K562 (cell line): ENCODE measurements at regions not wholly inside any gene's neighbourhood (a gene's known extent, or its start where the extent isn't known, plus 50 kb on each side); places are given as distances from the start of the nearest gene placed in this dataset.

Experiments used
- ATAC-seq: fragments of 200-7000 bp; cut with Tn5 transposase; 3 replicates; pipeline ENCODE4 v1.9.1; 2020; ENCODE audit warnings: moderate library complexity
- BruUV-seq: library from RNA; stranded (reverse); fragments of 400-500 nt; replicated peaks from 2 replicates; lab custom pipeline; 2021; lab: Mats Ljungman, UMichigan
- CTCF ChIA-PET: fragments of 300-600 bp; formaldehyde crosslinking; extraction: SDS; loops from one replicate; lab custom pipeline; 2021; ENCODE audit warnings: low intra/inter-chr PET ratio; lab: Yijun Ruan, JAX
- POLR2A ChIA-PET: fragments of 300-600, 350-650 bp; sonication (Branson Sonifier 250); formaldehyde crosslinking; extraction: SDS; loops from one replicate; lab custom pipeline; 2021; ENCODE audit warnings: antibody characterized with exemption, inconsistent platforms; lab: Yijun Ruan, JAX
- DNase-seq, 4 experiments: peaks; one replicate each; pipeline versions ENCODE4 v3.0.0 to v3.0.0-alpha.2; 2011 to 2018; ENCODE audit warnings: low spot score in 3 of 4, mixed read lengths in 3 of 4; ENCODE audit errors: extremely low read depth in 1 of 4
- FAIRE-seq: peaks from 2 replicates; lab custom pipeline; 2011; peaks lifted over from hg19 to GRCh38; lab: Jason Lieb, UNC
- H2AFZ ChIP-seq: 2 replicates; pipeline ENCODE4 v1.6.0; 2011; ENCODE audit warnings: low read depth, low read length, control low read depth, inconsistent platforms
- H3K27ac ChIP-seq: fragments of 200-600 bp; 3 replicates; pipeline ENCODE4 v1.8.0; 2011; ENCODE audit warnings: low read depth, mild to moderate bottlenecking, control low read depth, inconsistent platforms, low read length, moderate library complexity, mixed read lengths; ENCODE audit errors: extremely low read depth
- H3K27me3 ChIP-seq, 2 experiments: fragments of 300-600 bp in 1 of 2; 2 replicates in 1 of 2; 3 replicates in 1 of 2; pipeline versions ENCODE4 v1.6.0 to v1.8.0; 2011; ENCODE audit warnings: inconsistent platforms in 2 of 2, low read length in 2 of 2, mild to moderate bottlenecking in 1 of 2, mixed read lengths in 1 of 2, moderate library complexity in 1 of 2; ENCODE audit not compliant: control insufficient read depth in 2 of 2, insufficient read depth in 2 of 2
- H3K36me3 ChIP-seq: fragments of 300-600 bp; 3 replicates; pipeline ENCODE4 v1.8.0; 2011; ENCODE audit warnings: mild to moderate bottlenecking, low read length, inconsistent platforms; ENCODE audit not compliant: control insufficient read depth, insufficient read depth
- H3K4me1 ChIP-seq, 2 experiments: fragments of 200-600 bp in 1 of 2; replicated peaks in 1 of 2; 2 replicates in 1 of 2; 3 replicates in 1 of 2; pipeline versions ENCODE4 v1.5.1 to v1.8.0; 2011; ENCODE audit warnings: inconsistent platforms in 2 of 2, low read length in 2 of 2, mild to moderate bottlenecking in 1 of 2, mixed read lengths in 1 of 2, moderate library complexity in 1 of 2; ENCODE audit not compliant: control insufficient read depth in 2 of 2, insufficient read depth in 2 of 2
- H3K4me2 ChIP-seq: 2 replicates; pipeline ENCODE4 v1.6.1; 2011; ENCODE audit warnings: low read length, control low read depth, inconsistent platforms, mixed read lengths; ENCODE audit not compliant: insufficient read depth
- H3K4me3 ChIP-seq: fragments of 200-600 bp; sonication (generic), shearing (Covaris generic); 2 replicates; pipeline ENCODE4 v1.5.1; 2016; ENCODE audit warnings: control low read depth, inconsistent platforms
- H3K79me2 ChIP-seq: fragments of 200-600 bp; 3 replicates; pipeline ENCODE4 v1.8.0; 2011; ENCODE audit warnings: low read length, inconsistent platforms; ENCODE audit not compliant: control insufficient read depth, insufficient read depth
- H3K9ac ChIP-seq, 2 experiments: 2 replicates each; pipeline versions ENCODE4 v1.6.0 to v1.6.1; 2011; ENCODE audit warnings: low read depth in 2 of 2, low read length in 2 of 2, control low read depth in 1 of 2, inconsistent platforms in 1 of 2, mild to moderate bottlenecking in 1 of 2, mixed read lengths in 1 of 2; ENCODE audit not compliant: insufficient read depth in 1 of 2
- H3K9me1 ChIP-seq: one replicate; pipeline ENCODE4 v1.6.0; 2011; ENCODE audit warnings: inconsistent platforms, mild to moderate bottlenecking, low read length, moderate library complexity; ENCODE audit not compliant: control insufficient read depth, insufficient read depth
- H3K9me3 ChIP-seq: replicated peaks from 2 replicates; pipeline ENCODE4 v1.5.1; 2011; ENCODE audit warnings: low read depth, low read length, inconsistent platforms; ENCODE audit not compliant: control insufficient read depth, insufficient read depth
- H4K20me1 ChIP-seq: replicated peaks from 2 replicates; pipeline ENCODE4 v1.6.1; 2011; ENCODE audit warnings: low read length, inconsistent platforms, mixed read lengths; ENCODE audit not compliant: control insufficient read depth, insufficient read depth
- ZNF134 ChIP-seq: fragments of 250-450 bp; sonication (Bioruptor Pico); conservative IDR thresholded peaks from 2 replicates; pipeline ENCODE4 v1.4.0; 2020
- ZNF507 ChIP-seq: conservative IDR thresholded peaks from 2 replicates; pipeline ENCODE4 v1.6.1; 2017; ENCODE audit warnings: missing genetic modification characterization, missing compliant biosample characterization
- WGBS: fragments of 100-300 bp; shearing (Covaris generic); methylation state at CpG from one replicate; pipeline ENCODE4 v1.1.6; 2016; ENCODE audit warnings: low coverage, mixed read lengths; ENCODE audit not compliant: insufficient coverage; ENCODE audit errors: missing lambda C conversion rate; 5-methylcytosine and 5-hydroxymethylcytosine counted together
- in situ Hi-C: fragments of 300-500 bp; cut with MboI; formaldehyde crosslinking; loops from 4 replicates; pipeline ENCODE4 v1.15.0; 2018; ENCODE audit warnings: inconsistent platforms, mixed read lengths
- intact Hi-C: fragments of 100-400 bp; cut with micrococcal nuclease; formaldehyde crosslinking; loops from 2 replicates; pipeline ENCODE4 v1.14.2; 2022
- TF ChIP-seq, protein P1 (sequence below): fragments of 250-450 bp; sonication (Bioruptor Pico); IDR thresholded peaks from 2 replicates; pipeline ENCODE4 v1.5.1; 2021; ENCODE audit warnings: mild to moderate bottlenecking
- TF ChIP-seq, protein P2 (sequence below): IDR thresholded peaks from 3 replicates; pipeline ENCODE4 v1.6.1; 2011; ENCODE audit warnings: borderline replicate concordance, mild to moderate bottlenecking; ENCODE audit not compliant: insufficient read length, insufficient read depth

DNA sequence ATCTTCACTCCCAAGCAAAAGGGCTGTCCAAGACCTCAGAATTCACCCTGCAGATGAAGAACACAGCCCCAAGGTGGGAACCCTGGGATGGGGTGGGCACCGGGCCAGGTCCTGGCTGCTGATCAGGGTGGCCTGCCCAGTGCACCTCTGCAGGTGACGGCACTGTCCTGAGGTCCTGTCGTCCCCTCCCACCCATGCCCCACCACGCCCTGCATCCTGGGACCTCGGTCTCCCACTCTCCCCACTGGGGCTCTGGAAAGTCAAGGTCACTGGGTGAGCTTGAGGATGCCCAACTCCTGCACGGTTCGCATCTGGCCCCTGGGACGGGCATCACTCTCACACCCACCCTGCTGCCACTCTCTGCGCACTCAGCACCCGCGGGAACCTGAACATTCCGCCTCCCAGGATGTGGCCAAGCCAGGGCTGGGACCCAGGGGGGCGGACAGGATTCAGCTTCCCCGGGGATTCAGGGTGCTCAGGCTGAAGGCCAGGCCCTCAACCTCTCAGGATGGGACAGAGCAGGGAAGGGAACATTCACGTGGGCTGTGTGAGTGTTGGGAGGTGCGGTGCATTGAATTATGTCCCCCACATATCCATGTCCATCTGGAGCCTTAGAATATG lies 115.9 kb downstream of the CPZ start:
- Histone ChIP-seq H3K4me1 (peaks cover 0 to 3% of the 10 kb centered on the region in 2 experiments; a peak in 1 of 5 replicates), H2AFZ (no peak overlapping the region), H3K27ac (no peak overlapping the region), H3K9me3 (no peaks in the 10 kb centered on the region), H3K79me2 (no peaks in the 10 kb centered on the region), H3K9me1 (no peaks in the 10 kb centered on the region), H3K4me3 (no peak overlapping the region), H3K27me3 (peaks cover 0 to 19% of the 10 kb centered on the region in 2 experiments; a peak in 3 of 5 replicates), H3K4me2 (no peak overlapping the region), H4K20me1 (no peaks in the 10 kb centered on the region), H3K9ac (no peak overlapping the region), H3K36me3 (no peaks in the 10 kb centered on the region)
- FAIRE-seq (no peak), DNase-seq (no peak), ATAC-seq (no peak)
- TF ChIP-seq, protein P1, sequence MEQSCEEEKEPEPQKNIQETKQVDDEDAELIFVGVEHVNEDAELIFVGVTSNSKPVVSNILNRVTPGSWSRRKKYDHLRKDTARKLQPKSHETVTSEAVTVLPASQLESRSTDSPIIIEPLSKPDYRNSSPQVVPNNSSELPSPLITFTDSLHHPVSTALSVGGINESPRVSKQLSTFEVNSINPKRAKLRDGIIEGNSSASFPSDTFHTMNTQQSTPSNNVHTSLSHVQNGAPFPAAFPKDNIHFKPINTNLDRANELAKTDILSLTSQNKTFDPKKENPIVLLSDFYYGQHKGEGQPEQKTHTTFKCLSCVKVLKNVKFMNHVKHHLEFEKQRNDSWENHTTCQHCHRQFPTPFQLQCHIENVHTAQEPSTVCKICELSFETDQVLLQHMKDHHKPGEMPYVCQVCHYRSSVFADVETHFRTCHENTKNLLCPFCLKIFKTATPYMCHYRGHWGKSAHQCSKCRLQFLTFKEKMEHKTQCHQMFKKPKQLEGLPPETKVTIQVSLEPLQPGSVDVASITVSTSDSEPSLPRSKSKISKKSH (CRISPR knock-in tag): no peak
- TF ChIP-seq ZNF134 (no peak), ZNF507 (tag) (no peak)
- TF ChIP-seq, protein P2, sequence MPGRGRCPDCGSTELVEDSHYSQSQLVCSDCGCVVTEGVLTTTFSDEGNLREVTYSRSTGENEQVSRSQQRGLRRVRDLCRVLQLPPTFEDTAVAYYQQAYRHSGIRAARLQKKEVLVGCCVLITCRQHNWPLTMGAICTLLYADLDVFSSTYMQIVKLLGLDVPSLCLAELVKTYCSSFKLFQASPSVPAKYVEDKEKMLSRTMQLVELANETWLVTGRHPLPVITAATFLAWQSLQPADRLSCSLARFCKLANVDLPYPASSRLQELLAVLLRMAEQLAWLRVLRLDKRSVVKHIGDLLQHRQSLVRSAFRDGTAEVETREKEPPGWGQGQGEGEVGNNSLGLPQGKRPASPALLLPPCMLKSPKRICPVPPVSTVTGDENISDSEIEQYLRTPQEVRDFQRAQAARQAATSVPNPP: no peak
- ChIA-PET POLR2A (no interaction called here), CTCF (no interaction called here)
- intact Hi-C loops: no loop called here
- in situ Hi-C loops: no loop called here
- WGBS: under 1% methylated on average over 16 of the region's 16 CpGs
- no TSS peak for BruUV-seq
